ENCODE measurements at regions not wholly inside any gene's neighbourhood (a gene's known extent, or its start where the extent isn't known, plus 50 kb on each side); places are given as distances from the start of the nearest gene placed in this dataset.

DNA sequence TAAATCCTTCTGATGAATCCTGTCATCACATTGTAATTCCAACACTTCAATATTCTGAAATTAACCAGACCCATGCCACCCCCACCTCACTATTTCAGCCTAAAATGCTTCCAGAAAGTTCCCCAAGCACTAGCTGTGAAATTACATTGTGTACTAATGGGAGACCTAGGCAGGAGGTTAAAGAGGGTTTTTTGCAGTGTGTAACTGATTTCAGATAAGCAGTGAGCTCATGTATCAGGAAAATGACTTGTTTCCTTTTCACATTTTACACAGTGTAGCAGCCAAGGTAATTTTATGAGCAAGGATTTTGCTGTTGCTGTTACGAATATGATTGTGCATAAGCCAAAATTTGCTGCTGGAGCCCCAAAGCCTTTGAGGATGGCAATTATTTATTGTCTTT lies 129.0 kb downstream of the INHBA start:
- DNase-seq, result no peak
- H3K4me3 ChIP-seq, result no peak overlapping the region
- H3K36me3 ChIP-seq, result no peaks in the 10 kb centered on the region
- H3K27me3 ChIP-seq, result no peaks in the 10 kb centered on the region
- TF ChIP-seq, protein P1, sequence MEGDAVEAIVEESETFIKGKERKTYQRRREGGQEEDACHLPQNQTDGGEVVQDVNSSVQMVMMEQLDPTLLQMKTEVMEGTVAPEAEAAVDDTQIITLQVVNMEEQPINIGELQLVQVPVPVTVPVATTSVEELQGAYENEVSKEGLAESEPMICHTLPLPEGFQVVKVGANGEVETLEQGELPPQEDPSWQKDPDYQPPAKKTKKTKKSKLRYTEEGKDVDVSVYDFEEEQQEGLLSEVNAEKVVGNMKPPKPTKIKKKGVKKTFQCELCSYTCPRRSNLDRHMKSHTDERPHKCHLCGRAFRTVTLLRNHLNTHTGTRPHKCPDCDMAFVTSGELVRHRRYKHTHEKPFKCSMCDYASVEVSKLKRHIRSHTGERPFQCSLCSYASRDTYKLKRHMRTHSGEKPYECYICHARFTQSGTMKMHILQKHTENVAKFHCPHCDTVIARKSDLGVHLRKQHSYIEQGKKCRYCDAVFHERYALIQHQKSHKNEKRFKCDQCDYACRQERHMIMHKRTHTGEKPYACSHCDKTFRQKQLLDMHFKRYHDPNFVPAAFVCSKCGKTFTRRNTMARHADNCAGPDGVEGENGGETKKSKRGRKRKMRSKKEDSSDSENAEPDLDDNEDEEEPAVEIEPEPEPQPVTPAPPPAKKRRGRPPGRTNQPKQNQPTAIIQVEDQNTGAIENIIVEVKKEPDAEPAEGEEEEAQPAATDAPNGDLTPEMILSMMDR (IDR thresholded peaks at IDR 0.05), result no peak
- TF ChIP-seq POLR2A (IDR thresholded peaks at IDR 0.05), result no peak
- intact Hi-C loops (cut with DNase I), result no loop called here
- no peaks in the 10 kb centered on the region for H3K9me3 ChIP-seq
- WGBS, 2 donors, result 62 to 67% methylated on average over 1 of the region's 1 CpG
- no peak overlapping the region for H3K27ac ChIP-seq
- H3K4me1 ChIP-seq, result no peaks in the 10 kb centered on the region

DNA sequence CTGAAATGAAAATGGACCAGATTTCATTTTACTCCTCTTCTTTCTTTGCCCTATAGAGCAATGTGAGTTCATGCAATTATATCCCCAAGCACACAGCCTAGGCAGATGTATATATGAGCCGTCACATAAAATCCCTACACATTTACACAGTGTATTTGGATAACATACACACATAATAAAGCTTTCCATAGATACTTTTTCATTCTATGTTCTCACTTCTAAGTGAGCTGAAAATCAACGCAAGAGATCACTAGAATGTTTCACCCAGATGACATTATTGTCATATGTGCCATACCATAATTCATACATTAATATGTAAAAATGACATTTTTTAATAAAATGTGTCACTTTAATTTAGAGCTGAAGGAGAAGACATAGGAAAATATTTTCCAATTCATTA lies 129.4 kb downstream of the INHBA start:
- H3K4me3 ChIP-seq, result no peak overlapping the region
- no peak for TF ChIP-seq POLR2A (IDR thresholded peaks at IDR 0.05)
- TF ChIP-seq, protein P1 (IDR thresholded peaks at IDR 0.05), result no peak
- intact Hi-C loops (cut with DNase I), result no loop called here
- no peaks in the 10 kb centered on the region for H3K27me3 ChIP-seq
- H3K4me1 ChIP-seq, result no peaks in the 10 kb centered on the region
- DNase-seq, result no peak
- H3K9me3 ChIP-seq, result no peaks in the 10 kb centered on the region
- no peaks in the 10 kb centered on the region for H3K36me3 ChIP-seq
- H3K27ac ChIP-seq, result no peak overlapping the region
- 84 to 86% methylated on average over 2 of the region's 2 CpGs for WGBS, 2 donors

DNA sequence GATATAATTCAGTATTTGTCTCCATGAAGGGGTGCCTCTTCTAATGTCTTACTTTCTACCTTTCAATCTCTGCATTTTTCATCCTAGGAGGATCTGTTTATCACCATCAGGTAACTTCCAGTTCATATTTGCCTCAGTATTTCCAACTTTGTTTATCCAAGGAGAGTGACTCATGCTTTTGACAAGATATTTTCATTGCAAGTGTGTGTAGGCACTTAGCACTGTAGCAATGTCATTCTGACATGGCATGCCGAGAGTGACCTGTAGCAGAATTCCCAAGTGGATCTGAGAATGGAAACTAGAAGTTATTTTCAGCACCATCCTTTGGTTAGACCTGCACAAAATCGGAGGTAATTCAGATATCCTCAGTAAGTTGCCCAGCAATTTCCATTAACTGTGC lies 129.9 kb downstream of the INHBA start:
- no peaks in the 10 kb centered on the region for H3K9me3 ChIP-seq
- H3K4me3 ChIP-seq, result no peak overlapping the region
- TF ChIP-seq POLR2A (IDR thresholded peaks at IDR 0.05), result no peak
- TF ChIP-seq, protein P1 (IDR thresholded peaks at IDR 0.05), result no peak
- 31 to 59% methylated on average over 2 of the region's 2 CpGs for WGBS, 2 donors
- H3K36me3 ChIP-seq, result no peaks in the 10 kb centered on the region
- no peaks in the 10 kb centered on the region for H3K27me3 ChIP-seq
- no peaks in the 10 kb centered on the region for H3K4me1 ChIP-seq
- intact Hi-C loops (cut with DNase I), result no loop called here
- no peak overlapping the region for H3K27ac ChIP-seq
- DNase-seq, result no peak

DNA sequence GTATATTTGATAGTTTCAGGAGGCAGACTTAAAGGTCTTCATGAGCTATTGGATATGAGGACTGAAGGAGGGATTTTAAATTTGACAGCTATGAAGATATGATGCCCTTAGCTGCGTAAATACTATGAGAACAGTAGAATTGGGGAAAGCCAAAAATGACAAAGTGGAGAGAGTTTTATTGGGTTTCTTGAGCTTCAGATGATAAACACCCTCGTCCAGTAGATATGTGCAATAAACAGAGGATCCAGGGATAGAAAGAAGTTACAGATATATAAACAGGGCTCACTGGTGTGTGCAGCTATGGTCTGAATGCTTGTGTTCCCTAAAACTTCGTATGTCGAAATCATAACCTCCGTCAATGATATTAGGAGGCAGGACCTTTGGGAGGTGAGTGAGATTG lies 131.3 kb downstream of the INHBA start:
- Histone ChIP-seq H3K4me3 (no peak overlapping the region), H3K9me3 (no peaks in the 10 kb centered on the region), H3K36me3 (no peaks in the 10 kb centered on the region), H3K27ac (no peak overlapping the region), H3K4me1 (no peaks in the 10 kb centered on the region), H3K27me3 (no peaks in the 10 kb centered on the region)
- 71 to 86% methylated on average over 5 of the region's 5 CpGs for WGBS, 2 donors
- TF ChIP-seq, protein P1 (IDR thresholded peaks at IDR 0.05), result no peak
- TF ChIP-seq POLR2A (IDR thresholded peaks at IDR 0.05), result no peak
- intact Hi-C loops (cut with DNase I), result no loop called here
- no peak for DNase-seq

DNA sequence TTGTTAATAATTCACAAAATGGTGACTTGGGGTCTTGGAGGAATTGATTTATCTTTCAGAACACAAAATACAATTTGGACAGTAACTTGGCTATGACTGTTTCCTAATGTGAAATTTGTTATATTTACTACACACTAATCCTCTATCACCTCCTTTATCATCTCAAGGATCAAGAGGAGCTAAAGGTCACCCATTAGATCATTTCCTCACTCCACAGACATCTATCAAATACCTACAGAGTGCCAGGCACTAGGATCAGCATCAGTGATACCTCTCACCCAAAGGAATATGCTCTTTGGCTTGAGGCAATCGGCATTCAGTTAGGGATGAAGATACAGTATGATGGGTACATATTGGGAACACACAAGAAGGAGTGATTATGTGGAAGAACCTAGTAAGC lies 132.1 kb downstream of the INHBA start:
- WGBS, 2 donors, result 87 to 100% methylated on average over 1 of the region's 1 CpG
- no peak overlapping the region for H3K4me3 ChIP-seq
- no peaks in the 10 kb centered on the region for H3K4me1 ChIP-seq
- peaks cover 0 to under 1% (median 0%) of the 10 kb centered on the region in 4 donors for H3K27me3 ChIP-seq
- no peak overlapping the region for H3K27ac ChIP-seq
- intact Hi-C loops (cut with DNase I), result no loop called here
- H3K36me3 ChIP-seq, result no peaks in the 10 kb centered on the region
- TF ChIP-seq, protein P1 (IDR thresholded peaks at IDR 0.05), result no peak
- no peak for TF ChIP-seq POLR2A (IDR thresholded peaks at IDR 0.05)
- no peaks in the 10 kb centered on the region for H3K9me3 ChIP-seq
- DNase-seq, result no peak
